GM18505 (cell line): ENCODE measurements at regions not wholly inside any gene's neighbourhood (a gene's known extent, or its start where the extent isn't known, plus 50 kb on each side); places are given as distances from the start of the nearest gene placed in this dataset.

Source experiments
- ATAC-seq: cut with Tn5 transposase; IDR thresholded peaks from one replicate; pipeline ENCODE4 v1.9.1; 2021; ENCODE audit not compliant: unreplicated experiment
- POLR2A ChIP-seq: IDR thresholded peaks from 4 replicates; pipeline ENCODE4 v1.6.1; 2011; ENCODE audit warnings: borderline replicate concordance; ENCODE audit not compliant: insufficient read depth, insufficient read length; ENCODE audit errors: extremely low read depth

- no peak for TF ChIP-seq POLR2A
- no peak for ATAC-seq
Measured at GRCh38 chr7:46035166-46035565, 114.1 kb upstream of the IGFBP3 start.

GRCh38 chr7:46034056-46034768, 113.1 kb upstream of the IGFBP3 start:
- no peak for TF ChIP-seq POLR2A
- ATAC-seq, result no peak

- no peak for ATAC-seq
- TF ChIP-seq POLR2A, result no peak
Measured at GRCh38 chr7:46033592-46033991, 112.5 kb upstream of the IGFBP3 start.

DNA sequence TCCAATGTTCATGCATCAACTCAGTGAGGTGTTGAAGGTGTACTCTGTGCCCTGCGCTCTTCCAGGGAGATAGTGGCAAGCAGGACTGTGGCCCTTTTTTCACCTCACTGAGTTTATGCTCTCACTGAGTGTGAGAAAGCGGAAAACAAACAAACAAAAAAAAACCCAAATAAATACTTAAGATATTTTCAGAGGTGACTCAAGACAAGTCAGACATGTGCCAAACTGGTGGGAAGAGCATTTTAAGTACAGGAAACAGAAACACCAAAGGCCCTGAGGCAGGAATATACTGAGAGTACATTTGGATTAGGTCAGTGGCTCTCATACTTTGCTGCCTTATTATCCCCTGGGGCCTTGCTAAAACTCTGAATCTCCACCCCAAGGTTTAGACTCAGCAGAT, 111.9 kb upstream of the IGFBP3 start:
- TF ChIP-seq POLR2A, result no peak
- no peak for ATAC-seq

DNA sequence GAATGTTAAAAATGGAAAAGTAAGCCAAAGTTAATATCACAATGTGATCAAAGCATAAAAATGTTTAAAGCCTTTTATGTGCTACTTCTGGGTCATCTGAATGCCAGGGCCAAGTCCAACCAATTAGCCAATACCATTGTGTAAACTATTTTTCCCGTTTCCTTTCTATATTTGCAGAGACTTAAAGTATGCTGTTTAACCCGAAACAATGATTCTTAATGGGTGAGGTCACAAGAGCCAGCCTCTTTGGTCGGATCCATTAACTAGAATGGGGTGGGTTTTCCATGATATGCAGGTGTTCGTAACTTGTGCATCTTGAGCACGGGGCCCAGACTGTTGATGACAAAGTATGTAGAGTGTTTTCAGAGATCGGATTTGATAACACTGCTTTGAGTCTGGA, 111.3 kb upstream of the IGFBP3 start:
- ATAC-seq, result no peak
- TF ChIP-seq POLR2A, result no peak

DNA sequence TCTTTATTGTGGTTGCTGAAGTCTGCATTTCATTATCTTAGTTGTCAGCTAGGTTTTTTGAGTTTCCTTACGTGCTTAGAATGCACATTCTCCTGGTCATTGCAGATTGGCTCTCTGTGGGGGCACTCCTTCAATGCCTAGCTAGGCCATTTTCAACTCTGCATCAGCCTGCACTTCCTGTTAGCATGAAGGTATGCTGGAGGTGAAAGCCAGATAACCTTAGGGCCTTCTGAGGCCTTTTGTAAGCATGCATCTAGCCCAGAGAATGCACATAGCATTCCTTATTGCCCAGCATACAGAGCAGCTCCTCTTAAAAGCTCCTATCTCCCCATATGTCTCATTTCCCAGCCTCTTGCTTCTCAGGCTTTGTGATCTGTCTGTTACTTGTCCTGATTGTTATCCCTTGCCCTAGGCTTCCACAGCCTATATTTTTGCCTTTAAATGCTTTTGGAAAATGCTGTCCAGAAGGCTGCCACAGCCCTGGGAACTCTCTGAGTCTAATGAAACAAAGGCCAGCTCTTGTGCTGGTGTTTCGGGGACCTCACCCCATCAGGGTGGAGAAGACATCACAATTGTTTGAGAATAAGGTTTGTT, 108.1 kb upstream of the IGFBP3 start:
- no peak for ATAC-seq
- no peak for TF ChIP-seq POLR2A

GRCh38 chr7:46028246-46028645, 107.2 kb upstream of the IGFBP3 start:
- TF ChIP-seq POLR2A, result no peak
- ATAC-seq, result no peak

- no peak for TF ChIP-seq POLR2A
- no peak for ATAC-seq
Measured at GRCh38 chr7:46026741-46027140, 105.7 kb upstream of the IGFBP3 start.

GRCh38 chr7:46024263-46024916, 103.3 kb upstream of the IGFBP3 start:
- no peak for TF ChIP-seq POLR2A
- ATAC-seq, result no peak

GRCh38 chr7:46022397-46022796, 101.3 kb upstream of the IGFBP3 start:
- TF ChIP-seq POLR2A, result no peak
- ATAC-seq, result no peak

DNA sequence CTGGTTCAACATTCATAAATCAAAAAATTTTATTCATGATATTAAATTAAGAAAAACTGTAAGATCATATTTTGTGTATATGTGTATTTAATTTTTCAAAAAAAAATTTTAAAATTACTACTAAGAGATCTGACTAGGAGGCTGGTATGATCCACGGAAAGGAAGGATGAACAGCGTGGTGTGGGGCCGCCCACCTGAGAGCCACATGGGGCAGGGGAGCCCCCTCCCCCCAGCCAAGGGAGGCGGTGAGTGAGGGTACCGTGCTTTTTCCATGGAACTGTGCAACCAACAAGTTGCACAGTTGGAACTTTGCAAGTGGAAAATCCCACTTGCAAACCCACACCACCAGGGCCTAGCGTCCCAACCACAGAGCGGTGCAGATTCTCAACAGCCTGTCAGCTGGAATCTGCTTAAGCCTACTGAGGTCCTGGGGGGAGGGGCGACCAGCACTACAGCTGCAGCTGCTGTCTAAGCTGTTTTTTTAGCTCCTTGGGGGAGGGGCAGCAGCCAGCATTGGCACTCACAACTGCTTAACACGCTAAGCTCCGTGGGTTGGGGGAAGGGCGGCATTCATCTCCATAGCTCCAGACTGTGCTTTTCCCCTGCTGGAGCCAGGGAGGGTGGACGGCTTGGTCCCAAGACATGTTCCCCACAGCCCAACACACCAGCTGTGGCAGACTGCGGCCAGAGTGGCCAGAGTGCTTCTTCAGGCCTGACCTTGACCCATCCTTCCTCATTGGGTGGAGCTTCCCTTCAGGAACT, 94.2 kb upstream of the IGFBP3 start:
- no peak for TF ChIP-seq POLR2A
- ATAC-seq, result no peak

GRCh38 chr7:46011501-46011900, 90.4 kb upstream of the IGFBP3 start:
- no peak for ATAC-seq
- TF ChIP-seq POLR2A, result no peak

GRCh38 chr7:46011059-46011458, 90.0 kb upstream of the IGFBP3 start:
- ATAC-seq, result no peak
- no peak for TF ChIP-seq POLR2A

- ATAC-seq, result no peak
- no peak for TF ChIP-seq POLR2A
Measured at GRCh38 chr7:46009211-46009610, 88.1 kb upstream of the IGFBP3 start.

GRCh38 chr7:46007990-46008643, 87.0 kb upstream of the IGFBP3 start:
- TF ChIP-seq POLR2A, result no peak
- no peak for ATAC-seq
